Prostate gland (tissue), 2 donors: ENCODE measurements at regions not wholly inside any gene's neighbourhood (a gene's known extent, or its start where the extent isn't known, plus 50 kb on each side); places are given as distances from the start of the nearest gene placed in this dataset.

ENCODE experiments used
- CTCF ChIP-seq, 4 experiments: fragments of 200-600 bp in 2 of 4; fragments of 450-650 bp in 2 of 4; sonication (generic) in 2 of 4; IDR thresholded peaks; 1 replicate in 3 of 4; 2 replicates in 1 of 4; pipeline ENCODE4 v1.5.1; 2016 to 2019; ENCODE audit warnings: antibody characterized with exemption in 4 of 4, mild to moderate bottlenecking in 2 of 4, moderate library complexity in 2 of 4
- POLR2A ChIP-seq: fragments of 450-650 bp; IDR thresholded peaks from one replicate; pipeline ENCODE4 v1.6.1; 2016; ENCODE audit warnings: antibody characterized with exemption, mild to moderate bottlenecking

- TF ChIP-seq CTCF (IDR thresholded peaks at IDR 0.05) (no peak), POLR2A (no peak)
Measured at GRCh38 chr10:60645980-60646379, 132.3 kb upstream of the CDK1 start.
